GM13976 (cell line): ENCODE measurements at regions not wholly inside any gene's neighbourhood (a gene's known extent, or its start where the extent isn't known, plus 50 kb on each side); places are given as distances from the start of the nearest gene placed in this dataset.

Experiments
- DNase-seq: peaks from one replicate; pipeline ENCODE4 v3.0.0; 2012; ENCODE audit warnings: low spot score
- CTCF ChIP-seq: IDR thresholded peaks from 2 replicates; pipeline ENCODE4 v1.5.1; 2012; ENCODE audit warnings: borderline replicate concordance, mild to moderate bottlenecking; ENCODE audit not compliant: insufficient read depth; ENCODE audit errors: extremely low read depth, missing control alignments, control extremely low read depth
- in situ Hi-C: fragments of 300-500 bp; cut with MboI; formaldehyde crosslinking; loops from one replicate; pipeline ENCODE4 v1.12.0; 2022; ENCODE audit warnings: low sequenced_read_pairs, mixed read lengths, inconsistent platforms; ENCODE audit not compliant: unreplicated experiment

GRCh38 chr3:5341610-5342009 lies 154.1 kb downstream of the EDEM1 start:
- in situ Hi-C loops = no loop called here
- no peak for TF ChIP-seq CTCF
- no peak for DNase-seq

DNA sequence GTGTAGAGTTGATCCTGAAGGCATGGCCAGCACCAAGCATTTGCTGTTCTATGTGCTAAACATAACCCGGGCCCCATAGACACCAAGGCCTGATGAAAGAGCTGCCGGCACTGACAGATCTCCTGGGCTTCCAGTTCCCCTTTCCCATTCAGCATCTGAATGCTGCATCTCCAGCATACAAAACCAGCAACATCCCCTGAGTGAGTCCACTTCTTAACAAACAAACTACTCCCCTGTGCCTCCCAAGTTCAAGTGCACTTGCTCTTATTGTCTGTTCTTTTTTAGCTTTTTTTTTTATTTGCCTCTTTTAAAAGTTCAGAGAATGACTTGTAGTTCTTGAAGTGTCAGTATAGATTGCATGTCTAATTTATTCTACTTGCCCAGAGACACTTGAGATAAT lies 156.0 kb downstream of the EDEM1 start:
- TF ChIP-seq CTCF = no peak
- no peak for DNase-seq
- in situ Hi-C loops = no loop called here

DNA sequence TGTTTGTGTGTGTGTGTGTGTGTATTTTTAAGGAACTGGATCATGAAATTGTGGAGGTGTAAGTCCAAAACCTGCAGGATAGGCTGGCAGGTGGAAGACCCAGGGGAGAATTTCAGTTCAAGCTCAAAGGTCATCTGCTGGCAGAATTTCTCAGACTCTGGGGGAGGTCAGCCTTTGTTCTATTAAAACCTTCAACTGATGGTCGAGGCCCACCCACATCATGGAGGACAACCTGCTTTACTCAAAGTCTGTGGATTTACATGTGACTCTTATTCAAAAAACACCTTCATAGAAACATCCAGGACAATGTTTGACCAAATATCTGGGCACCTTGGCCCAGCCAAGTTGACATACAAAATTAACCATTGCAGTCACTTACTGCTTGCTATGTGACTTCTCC lies 157.2 kb downstream of the EDEM1 start:
- DNase-seq = no peak
- TF ChIP-seq CTCF = no peak
- in situ Hi-C loops = no loop called here

DNA sequence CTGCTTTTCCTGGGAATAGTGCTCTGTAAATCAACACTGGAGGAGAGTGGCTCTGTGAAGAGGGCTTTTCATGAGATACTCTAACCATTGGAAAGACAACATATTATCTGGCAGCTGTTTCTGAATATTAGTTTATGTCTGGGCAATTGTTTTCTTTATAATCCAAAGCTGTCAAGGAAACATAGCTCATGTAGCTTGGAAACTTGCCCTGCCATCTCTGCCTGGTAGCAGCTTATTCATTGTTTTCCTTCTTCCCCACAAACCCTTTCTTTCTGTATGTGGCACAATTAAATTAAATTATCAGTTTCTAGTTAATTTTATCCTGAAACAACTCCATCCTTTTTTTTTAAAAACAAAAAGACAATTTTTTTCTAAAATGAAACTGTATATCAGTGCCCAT lies 160.0 kb downstream of the EDEM1 start:
- in situ Hi-C loops = no loop called here
- no peak for DNase-seq
- TF ChIP-seq CTCF = no peak

DNA sequence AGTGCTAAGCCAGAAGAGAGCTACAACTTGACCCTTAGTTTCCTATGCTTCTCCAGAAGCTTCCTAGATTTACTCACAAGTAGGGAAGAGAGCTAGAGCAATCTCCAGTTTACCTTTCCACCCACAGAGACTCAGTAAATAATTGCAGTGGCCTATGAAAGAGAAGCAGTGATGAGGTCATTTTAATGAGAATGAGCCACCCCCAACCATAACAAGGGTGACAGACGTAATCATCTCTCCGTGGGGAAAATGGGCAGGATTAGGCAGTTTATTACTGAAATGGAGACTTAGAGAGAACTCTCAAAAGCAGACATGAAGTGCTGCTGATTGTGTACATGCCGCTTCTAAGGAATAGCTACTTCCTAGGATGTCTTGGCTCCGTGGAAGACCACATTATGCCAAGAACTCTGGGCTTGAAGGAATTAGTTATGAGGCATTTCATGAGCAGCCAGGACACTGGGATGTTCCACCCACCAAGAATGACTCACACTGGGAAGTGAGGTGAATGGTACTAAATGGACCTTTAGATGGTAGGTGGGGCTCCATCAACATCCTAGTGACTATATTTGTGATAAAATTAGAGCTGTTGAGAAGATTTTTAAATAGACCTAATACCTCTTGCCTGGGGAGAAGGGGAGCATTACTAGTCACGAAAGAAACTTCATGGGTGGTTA lies 160.9 kb downstream of the EDEM1 start:
- DNase-seq = no peak
- no peak for TF ChIP-seq CTCF
- in situ Hi-C loops = no loop called here

DNA sequence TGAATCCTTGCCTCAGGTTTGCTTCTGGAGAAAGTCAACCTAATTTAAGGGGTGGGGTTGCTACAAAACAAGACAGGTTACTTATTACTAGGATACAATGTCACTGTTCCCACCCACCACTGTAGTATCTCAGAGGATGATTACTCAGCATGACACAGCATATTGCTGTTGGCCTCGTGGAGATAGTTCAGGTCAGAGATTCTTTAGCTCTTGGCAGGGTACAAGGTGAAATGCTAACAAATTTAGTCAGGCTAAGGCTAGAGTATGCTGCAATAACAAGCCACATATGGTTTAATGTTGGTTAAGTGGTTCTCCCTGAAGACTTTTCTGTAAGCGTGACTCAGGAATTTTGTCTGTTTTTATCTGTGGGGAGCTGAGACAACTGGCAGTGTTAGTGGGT lies 161.8 kb downstream of the EDEM1 start:
- no peak for DNase-seq
- no peak for TF ChIP-seq CTCF
- in situ Hi-C loops = no loop called here
